Epithelial cell of esophagus (primary cell): ENCODE measurements at regions not wholly inside any gene's neighbourhood (a gene's known extent, or its start where the extent isn't known, plus 50 kb on each side); places are given as distances from the start of the nearest gene placed in this dataset.
"Not testable (repeated sequence)": the region's sequence is repeated elsewhere in the genome, so short reads cannot be mapped to it uniquely, and the experiment has no call there.

Experiments
- DNase-seq: peaks from one replicate; pipeline ENCODE4 v3.0.0; 2010; ENCODE audit warnings: low read depth
- H3K4me3 ChIP-seq: 2 replicates; pipeline ENCODE4 v1.5.1; 2011; ENCODE audit warnings: mild to moderate bottlenecking, low read length, control low read depth
- CTCF ChIP-seq: IDR thresholded peaks from 2 replicates; pipeline ENCODE4 v1.5.1; 2011; ENCODE audit warnings: low read depth, mild to moderate bottlenecking, low read length, control low read depth, inconsistent platforms; ENCODE audit not compliant: insufficient read depth; ENCODE audit errors: missing control alignments

GRCh38 chr1:188004849-188005248, 1176.1 kb downstream of the PLA2G4A start:
- DNase-seq: no peak
- H3K4me3 ChIP-seq: no peak overlapping the region
- TF ChIP-seq CTCF: no peak

- no peak for TF ChIP-seq CTCF
- DNase-seq: no peak
- no peak overlapping the region for H3K4me3 ChIP-seq
Observed at GRCh38 chr1:188006354-188006753, 1177.6 kb downstream of the PLA2G4A start.

GRCh38 chr1:188013222-188013849, 1184.6 kb downstream of the PLA2G4A start:
- not testable (repeated sequence) for H3K4me3 ChIP-seq, DNase-seq

- no peak for TF ChIP-seq CTCF
- no peak for DNase-seq
- H3K4me3 ChIP-seq: no peak overlapping the region
Observed at GRCh38 chr1:188017921-188018320, 1189.2 kb downstream of the PLA2G4A start.

- no peak for DNase-seq
- no peak overlapping the region for H3K4me3 ChIP-seq
- TF ChIP-seq CTCF: no peak
Observed at GRCh38 chr1:188022661-188023060, 1193.9 kb downstream of the PLA2G4A start.

- peak; percentile 45 for DNase-seq
- no peak for TF ChIP-seq CTCF
Observed at GRCh38 chr1:188023206-188023605, 1194.5 kb downstream of the PLA2G4A start.

GRCh38 chr1:188027613-188028012, 1198.9 kb downstream of the PLA2G4A start:
- no peak overlapping the region for H3K4me3 ChIP-seq
- peak; percentile 94 for DNase-seq
- TF ChIP-seq CTCF: no peak

More at GRCh38 chr1:188023206-188023605, 1194.5 kb downstream of the PLA2G4A start:
- H3K4me3 ChIP-seq: no peak overlapping the region

GRCh38 chr1:188037572-188037971, 1208.8 kb downstream of the PLA2G4A start:
- not testable (repeated sequence) for H3K4me3 ChIP-seq, DNase-seq
